ENCODE measurements at regions not wholly inside any gene's neighbourhood (a gene's known extent, or its start where the extent isn't known, plus 50 kb on each side); places are given as distances from the start of the nearest gene placed in this dataset.
"Not testable (repeated sequence)": the region's sequence is repeated elsewhere in the genome, so short reads cannot be mapped to it uniquely, and the experiment has no call there.

- no peak for DNase-seq
Measured at GRCh38 chr12:105590571-105590970, 260.1 kb downstream of the C12orf75 start.

- DNase-seq: no peak
Measured at GRCh38 chr12:105595440-105595839, 264.9 kb downstream of the C12orf75 start.

- no peak for DNase-seq
Measured at GRCh38 chr12:105596731-105597130, 266.2 kb downstream of the C12orf75 start.

GRCh38 chr12:105598031-105598430 is 267.5 kb downstream of the C12orf75 start:
- no peak for DNase-seq

DNA sequence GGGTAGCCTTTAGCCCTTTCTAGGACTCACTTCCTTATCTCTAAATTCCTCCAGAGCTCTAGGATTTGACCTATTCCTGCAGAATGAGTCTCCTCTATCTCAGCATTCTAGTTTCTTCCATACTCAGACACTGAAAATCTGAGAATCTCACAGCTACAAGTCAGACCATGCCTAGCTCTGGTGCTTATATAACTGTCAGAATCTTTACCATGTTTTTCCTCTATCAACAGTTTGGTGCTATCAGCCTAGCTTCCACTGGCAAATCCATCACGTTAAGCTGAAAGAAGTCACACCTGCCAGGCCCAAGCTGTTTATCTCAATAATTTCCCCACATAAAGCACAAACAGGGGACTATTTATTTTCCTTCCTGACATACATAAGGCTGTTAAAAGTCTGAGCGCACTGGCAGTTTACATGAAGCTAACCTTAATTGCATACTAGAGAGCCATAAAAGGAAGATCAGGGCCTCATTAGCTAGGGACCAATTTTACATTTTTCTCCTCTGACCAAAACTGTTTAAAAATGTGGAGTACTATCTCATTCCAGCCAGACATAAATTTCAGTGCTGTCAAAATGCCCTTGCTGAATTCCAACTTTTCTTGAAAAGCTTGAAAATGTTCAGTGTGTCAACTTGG is 270.5 kb downstream of the C12orf75 start:
- no peak for DNase-seq

DNA sequence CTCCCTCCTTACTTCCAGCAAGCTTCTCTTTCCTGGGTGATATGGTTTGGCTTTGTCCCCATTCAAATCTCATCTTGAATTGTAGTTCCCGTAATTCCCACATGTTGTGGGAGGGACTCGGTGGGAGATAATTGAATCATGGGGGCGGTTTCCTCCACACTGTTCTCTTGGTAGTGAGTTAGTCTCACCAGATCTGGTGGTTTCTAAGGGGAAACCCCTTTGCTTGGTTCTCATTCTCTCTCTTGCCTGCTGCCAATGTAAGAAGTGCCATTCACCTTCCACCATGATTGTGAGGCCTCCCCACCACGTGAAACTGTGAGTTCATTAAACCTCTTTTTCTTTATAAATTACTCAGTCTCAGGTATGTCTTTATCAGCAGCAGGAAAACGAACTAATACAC is 271.8 kb downstream of the C12orf75 start:
- not testable (repeated sequence) for DNase-seq

DNA sequence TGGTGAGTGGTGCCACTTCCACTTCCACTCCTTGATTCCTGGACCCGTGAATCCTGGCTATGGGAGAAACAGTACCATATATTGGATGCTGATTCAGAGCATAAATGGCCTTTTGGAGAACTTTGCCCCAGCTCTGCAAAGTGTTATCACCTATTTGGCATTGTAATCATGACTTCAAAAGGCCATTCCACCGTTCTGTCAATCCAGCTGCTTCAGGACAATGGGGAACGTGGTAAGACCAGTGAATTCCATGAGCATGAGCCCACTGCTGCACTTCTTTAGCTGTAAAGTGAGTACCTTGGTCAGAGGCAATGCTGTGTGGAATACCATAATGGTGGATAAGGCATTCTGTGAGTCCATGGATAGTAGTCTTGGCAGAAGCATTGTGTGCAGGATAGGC is 273.8 kb downstream of the C12orf75 start:
- not testable (repeated sequence) for DNase-seq

DNA sequence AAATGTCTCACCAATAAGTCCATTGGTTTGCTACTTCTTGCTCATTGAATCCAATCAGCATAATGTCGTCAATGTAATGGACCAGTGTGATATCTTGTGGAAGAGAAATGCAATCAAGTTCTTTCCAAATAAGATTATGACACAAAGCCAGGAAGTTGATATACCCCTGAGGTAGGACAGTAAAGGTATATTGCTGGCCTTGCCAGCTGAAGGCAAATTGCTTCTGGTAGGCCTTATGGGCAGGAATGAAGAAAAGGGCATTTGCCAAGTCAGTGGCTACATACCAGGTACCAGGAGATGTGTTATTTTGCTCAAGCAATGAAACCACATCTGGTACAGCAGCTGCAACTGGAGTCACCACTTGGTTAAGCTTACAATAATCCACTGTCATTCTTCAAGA is 276.1 kb downstream of the C12orf75 start:
- DNase-seq: not testable (repeated sequence)

- not testable (repeated sequence) for DNase-seq
Measured at GRCh38 chr12:105609001-105609400, 278.5 kb downstream of the C12orf75 start.

DNA sequence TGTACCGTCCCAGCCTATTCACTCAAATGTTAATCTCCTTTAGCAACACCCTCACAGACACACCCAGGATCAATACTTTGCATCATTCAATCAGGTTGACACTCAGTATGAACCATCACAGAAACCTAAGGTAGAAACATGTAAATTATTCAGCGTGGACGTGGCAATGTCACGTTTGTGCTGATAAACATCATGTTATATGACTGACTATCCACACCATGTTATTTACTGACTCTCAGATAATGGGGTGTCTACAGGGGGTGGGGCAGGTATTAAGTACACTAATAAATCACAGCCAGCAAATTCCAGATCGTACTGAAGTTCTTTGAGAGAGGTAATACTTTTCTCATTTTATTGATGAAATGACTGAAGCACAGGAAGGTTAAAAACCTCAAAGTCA is 280.0 kb downstream of the C12orf75 start:
- DNase-seq: no peak

- no peak for DNase-seq
Measured at GRCh38 chr12:105611340-105611739, 280.8 kb downstream of the C12orf75 start.

DNA sequence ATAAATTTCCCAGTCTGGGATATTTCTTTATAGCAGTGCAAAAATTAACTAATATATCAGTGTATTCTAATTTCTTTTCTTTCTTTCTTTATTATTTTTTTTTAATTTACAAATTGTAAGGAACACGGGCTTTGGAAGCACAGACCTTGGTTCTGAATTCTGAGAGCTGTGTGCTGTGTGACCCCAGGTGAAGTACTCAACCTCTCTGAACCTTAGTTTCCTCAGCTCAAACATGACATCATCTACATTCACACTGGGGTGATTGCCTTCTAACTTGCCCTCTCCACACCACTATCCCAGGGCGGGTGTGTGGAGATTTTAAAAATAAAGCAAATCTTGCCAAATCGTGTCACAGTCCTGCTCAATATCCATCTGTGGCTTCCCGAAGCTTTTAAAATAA is 282.8 kb downstream of the C12orf75 start:
- DNase-seq: no peak

- no peak for DNase-seq
Measured at GRCh38 chr12:105613887-105614286, 283.4 kb downstream of the C12orf75 start.

- DNase-seq: no peak
Measured at GRCh38 chr12:105616971-105617540, 286.6 kb downstream of the C12orf75 start.

GRCh38 chr12:105622220-105622619 is 291.7 kb downstream of the C12orf75 start:
- DNase-seq: no peak

GRCh38 chr12:105622846-105623736 is 292.6 kb downstream of the C12orf75 start:
- DNase-seq: no peak

DNA sequence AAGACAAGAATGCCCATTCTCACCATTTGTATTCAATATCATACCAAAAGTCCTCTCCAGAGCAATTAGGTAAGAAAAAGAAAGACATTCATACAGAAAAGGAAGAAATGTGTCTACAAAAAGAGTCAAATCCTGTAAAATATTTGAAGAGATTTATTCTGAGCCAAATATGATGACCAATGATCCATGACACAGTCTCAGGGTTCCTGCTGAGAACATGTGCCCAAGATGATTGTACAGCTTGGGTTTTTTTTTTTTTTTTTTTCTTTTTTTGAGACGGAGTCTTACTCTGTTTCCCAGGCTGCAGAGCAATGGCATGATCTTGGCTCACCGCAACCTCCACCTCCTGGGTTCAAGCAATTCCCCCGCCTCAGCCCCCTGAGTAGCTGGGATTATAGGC is 296.2 kb downstream of the C12orf75 start:
- no peak for DNase-seq

- DNase-seq: no peak
Measured at GRCh38 chr12:105637470-105637869, 307.0 kb downstream of the C12orf75 start.

- DNase-seq: no peak
Measured at GRCh38 chr12:105640761-105641160, 310.3 kb downstream of the C12orf75 start.

DNA sequence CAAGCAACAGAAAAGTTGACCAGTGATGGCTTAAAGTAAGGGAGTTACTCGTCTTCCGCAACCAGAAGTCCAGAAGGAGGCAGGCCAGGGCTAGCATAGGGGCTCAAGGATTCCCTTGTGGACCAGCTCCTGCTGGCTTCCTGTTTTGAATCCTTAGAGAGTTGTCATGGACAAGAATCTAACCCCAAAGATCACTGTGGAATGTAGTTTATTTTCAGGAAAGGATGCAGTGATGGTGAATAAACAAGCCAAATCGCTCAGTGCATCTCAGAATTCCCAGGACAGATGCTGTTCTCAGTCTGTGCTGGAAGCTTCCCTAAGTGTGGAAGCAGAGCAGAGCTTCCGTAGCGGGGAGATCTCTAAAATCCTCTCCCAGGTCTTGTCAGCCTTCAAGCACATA is 311.3 kb downstream of the C12orf75 start:
- no peak for DNase-seq

DNA sequence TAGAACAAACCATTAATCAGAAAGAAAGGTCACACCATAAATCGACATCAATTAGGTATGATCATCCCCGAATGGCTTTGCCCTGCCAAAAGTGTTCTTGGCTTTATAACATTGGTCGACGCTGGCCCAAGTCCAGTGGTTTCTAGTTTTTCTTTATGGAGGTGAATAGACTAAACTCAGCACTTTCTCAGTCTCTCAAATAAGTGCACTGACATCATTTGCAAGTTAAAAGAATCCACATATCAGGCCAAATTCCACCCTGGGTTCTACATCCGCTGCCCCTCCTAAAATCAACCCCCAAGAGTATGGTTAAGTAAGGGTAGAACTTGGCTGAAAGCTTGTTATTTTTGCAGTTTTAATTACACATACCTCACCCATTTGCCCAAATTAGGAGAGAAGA is 314.3 kb downstream of the C12orf75 start:
- no peak for DNase-seq

DNA sequence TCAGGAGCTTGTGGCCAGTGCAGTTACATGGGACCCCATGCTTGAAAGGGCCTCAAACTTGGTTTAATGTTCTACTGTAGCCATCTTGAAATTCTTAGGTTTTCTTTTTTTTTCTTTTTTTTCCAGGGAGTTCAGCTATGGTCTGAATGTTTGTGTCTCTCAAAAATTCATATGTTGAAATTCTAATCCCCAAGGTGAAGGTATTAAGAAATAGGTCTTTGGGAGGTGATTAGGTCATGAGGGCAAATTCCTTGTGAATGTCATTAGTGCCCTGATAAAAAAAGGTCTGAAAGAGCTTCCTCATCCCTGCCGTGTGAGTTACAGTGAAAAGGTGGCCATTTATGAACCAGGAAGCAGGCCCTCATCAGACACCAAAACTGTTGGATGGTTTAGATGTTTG is 324.1 kb downstream of the C12orf75 start:
- no peak for DNase-seq

- no peak for DNase-seq
Measured at GRCh38 chr12:105658389-105658788, 327.9 kb downstream of the C12orf75 start.

Data from NCI-H748 treated with DMSO at 0.1 percent for 48 hours (cell line).